SK-N-SH (cell line): ENCODE measurements at regions not wholly inside any gene's neighbourhood (a gene's known extent, or its start where the extent isn't known, plus 50 kb on each side); places are given as distances from the start of the nearest gene placed in this dataset.
"Not testable (repeated sequence)": the region's sequence is repeated elsewhere in the genome, so short reads cannot be mapped to it uniquely, and the experiment has no call there.

Experiments used
- CTCF ChIA-PET: fragments of 300-600, 350-600 bp; formaldehyde crosslinking; extraction: SDS; loops from one replicate; lab custom pipeline; 2021; lab: Yijun Ruan, JAX
- POLR2A ChIA-PET: fragments of 350-600 bp; sonication (Branson Sonifier 250); formaldehyde crosslinking; extraction: SDS; loops from one replicate; lab custom pipeline; 2020; ENCODE audit warnings: antibody characterized with exemption, inconsistent platforms; lab: Yijun Ruan, JAX
- DNase-seq: peaks from one replicate; pipeline ENCODE4 v3.0.0; 2012
- H2AFZ ChIP-seq: fragments of 200-600 bp; sonication (generic); 2 replicates; pipeline ENCODE4 v1.8.1; 2016; ENCODE audit warnings: antibody characterized with exemption, mild to moderate bottlenecking, low read depth
- H3F3A ChIP-seq: fragments of 200-600 bp; sonication (generic); replicated peaks from 2 replicates; pipeline ENCODE3; 2016; ENCODE audit warnings: antibody characterized with exemption, mild to moderate bottlenecking; ENCODE audit not compliant: insufficient read depth
- H3K27ac ChIP-seq, 2 experiments: fragments of 200-500 bp in 1 of 2; fragments of 200-600 bp in 1 of 2; sonication (Bioruptor generic) in 1 of 2; sonication (generic), shearing (Covaris generic) in 1 of 2; 2 replicates each; pipeline versions ENCODE4 v1.5.1 to v1.6.1; 2014 to 2016; ENCODE audit warnings: low read depth in 2 of 2, inconsistent platforms in 1 of 2, low read length in 1 of 2, mild to moderate bottlenecking in 1 of 2, mixed read lengths in 1 of 2
- H3K27me3 ChIP-seq: fragments of 200-600 bp; sonication (generic), shearing (Covaris generic); 2 replicates; pipeline ENCODE4 v1.6.1; 2016; ENCODE audit warnings: mixed run types; ENCODE audit not compliant: insufficient read depth
- H3K36me3 ChIP-seq, 2 experiments: fragments of 200-500 bp in 1 of 2; fragments of 200-600 bp in 1 of 2; sonication (Bioruptor generic) in 1 of 2; sonication (generic) in 1 of 2; replicated peaks in 1 of 2; 2 replicates each; pipeline versions ENCODE3 to v1.5.1; 2014 to 2016; ENCODE audit warnings: low read length in 1 of 2, mild to moderate bottlenecking in 1 of 2; ENCODE audit not compliant: insufficient read depth in 2 of 2, control insufficient read depth in 1 of 2
- H3K4me1 ChIP-seq, 2 experiments: fragments of 200-500 bp in 1 of 2; fragments of 200-600 bp in 1 of 2; sonication (Bioruptor generic) in 1 of 2; sonication (generic), shearing (Covaris generic) in 1 of 2; 2 replicates each; pipeline versions ENCODE4 v1.5.1 to v1.6.1; 2014 to 2016; ENCODE audit warnings: low read depth in 1 of 2, low read length in 1 of 2, mixed run types in 1 of 2; ENCODE audit not compliant: insufficient read depth in 2 of 2, control insufficient read depth in 1 of 2
- H3K4me2 ChIP-seq: fragments of 200-600 bp; sonication (generic), shearing (Covaris generic); 2 replicates; pipeline ENCODE4 v1.6.1; 2017; ENCODE audit warnings: mixed run types
- H3K4me3 ChIP-seq, 2 experiments: fragments of 200-500 bp in 1 of 2; fragments of 200-600 bp in 1 of 2; sonication (Bioruptor generic) in 1 of 2; sonication (generic), shearing (Covaris generic) in 1 of 2; 2 replicates each; pipeline versions ENCODE4 v1.5.1 to v1.8.1; 2014 to 2016; ENCODE audit warnings: low read depth in 2 of 2, inconsistent platforms in 1 of 2, low read length in 1 of 2, mild to moderate bottlenecking in 1 of 2, mixed read lengths in 1 of 2, moderate library complexity in 1 of 2
- H3K79me2 ChIP-seq: fragments of 200-600 bp; sonication (generic); 2 replicates; pipeline ENCODE4 v1.8.1; 2017; ENCODE audit warnings: mild to moderate bottlenecking; ENCODE audit not compliant: insufficient read depth
- H3K9ac ChIP-seq: fragments of 200-600 bp; sonication (generic); 2 replicates; pipeline ENCODE4 v1.6.1; 2017; ENCODE audit warnings: mixed run types
- H3K9me2 ChIP-seq: fragments of 200-600 bp; sonication (generic); 2 replicates; pipeline ENCODE4 v1.6.1; 2017; ENCODE audit warnings: mixed run types
- H3K9me3 ChIP-seq: fragments of 200-600 bp; sonication (generic); 2 replicates; pipeline ENCODE4 v1.6.1; 2017; ENCODE audit warnings: mixed run types, mild to moderate bottlenecking, moderate library complexity
- H4K20me1 ChIP-seq: fragments of 200-600 bp; sonication (generic); 2 replicates; pipeline ENCODE4 v1.6.1; 2017; ENCODE audit warnings: mild to moderate bottlenecking, mixed run types; ENCODE audit not compliant: insufficient read depth
- WGBS: methylation state at CpG from one replicate; pipeline ENCODE4 v1.1.6; 2017; ENCODE audit warnings: low lambda C conversion rate; 5-methylcytosine and 5-hydroxymethylcytosine counted together
- TF ChIP-seq, protein P1 (sequence below): IDR thresholded peaks from 2 replicates; pipeline ENCODE4 v1.4.0; 2012; ENCODE audit warnings: low read depth, borderline replicate concordance

DNA sequence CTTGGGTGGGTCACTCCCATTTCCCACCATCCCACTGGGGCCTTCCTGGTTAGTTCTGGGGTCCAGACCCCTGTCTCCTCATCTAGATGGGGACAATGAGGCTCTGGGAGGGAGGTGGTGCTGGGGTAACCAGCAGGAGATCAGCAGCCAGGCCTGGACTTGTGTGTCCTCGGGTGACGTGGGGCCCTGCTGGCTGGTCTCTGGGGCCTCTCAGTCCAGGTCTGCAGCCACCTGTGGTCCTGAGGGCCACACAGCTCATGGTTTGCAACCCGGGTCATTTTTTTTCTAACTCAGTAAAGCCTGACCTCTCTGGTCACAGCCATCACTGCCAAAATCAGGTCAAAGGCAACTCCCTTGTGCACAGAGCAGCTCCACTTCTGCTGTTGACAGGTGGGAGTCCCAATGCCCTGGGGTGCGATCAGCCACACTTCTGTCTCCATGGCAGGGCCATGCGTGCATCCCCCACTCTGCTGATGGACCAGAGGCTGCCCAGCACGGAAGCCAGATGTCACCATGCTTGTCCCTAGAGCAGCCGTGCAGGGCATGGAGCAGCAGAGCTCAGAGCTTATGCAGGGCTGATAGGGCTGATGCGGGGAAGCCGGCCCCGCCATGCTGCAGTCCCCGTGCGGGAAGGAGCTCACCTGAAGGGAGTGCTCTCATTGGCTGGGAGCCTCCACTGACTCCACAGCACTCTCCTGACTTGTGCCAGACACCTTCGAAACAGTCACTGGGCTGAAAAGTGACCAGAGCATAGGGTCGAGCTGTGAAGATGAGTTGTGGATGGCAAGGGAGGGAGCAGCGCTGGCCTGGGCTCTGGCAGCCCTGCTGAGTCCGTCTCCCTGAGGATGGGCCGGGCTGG, 250.9 kb downstream of the ADGRD1 start:
- Histone ChIP-seq H3K4me3 (no peak overlapping the region), H4K20me1 (no peaks in the 10 kb centered on the region), H3K27me3 (no peaks in the 10 kb centered on the region), H3F3A (no peaks in the 10 kb centered on the region), H3K4me1 (peaks cover 0 to 6% of the 10 kb centered on the region in 2 experiments; a peak in 1 of 4 replicates), H2AFZ (no peak overlapping the region), H3K9ac (no peak overlapping the region), H3K9me3 (no peaks in the 10 kb centered on the region), H3K79me2 (no peaks in the 10 kb centered on the region), H3K4me2 (no peak overlapping the region), H3K36me3 (no peaks in the 10 kb centered on the region), H3K27ac (no peak overlapping the region), H3K9me2 (no peaks in the 10 kb centered on the region)
- ChIA-PET CTCF (no interaction called here), POLR2A (no interaction called here)
- peak; percentile 40 for DNase-seq
- TF ChIP-seq, protein P1, sequence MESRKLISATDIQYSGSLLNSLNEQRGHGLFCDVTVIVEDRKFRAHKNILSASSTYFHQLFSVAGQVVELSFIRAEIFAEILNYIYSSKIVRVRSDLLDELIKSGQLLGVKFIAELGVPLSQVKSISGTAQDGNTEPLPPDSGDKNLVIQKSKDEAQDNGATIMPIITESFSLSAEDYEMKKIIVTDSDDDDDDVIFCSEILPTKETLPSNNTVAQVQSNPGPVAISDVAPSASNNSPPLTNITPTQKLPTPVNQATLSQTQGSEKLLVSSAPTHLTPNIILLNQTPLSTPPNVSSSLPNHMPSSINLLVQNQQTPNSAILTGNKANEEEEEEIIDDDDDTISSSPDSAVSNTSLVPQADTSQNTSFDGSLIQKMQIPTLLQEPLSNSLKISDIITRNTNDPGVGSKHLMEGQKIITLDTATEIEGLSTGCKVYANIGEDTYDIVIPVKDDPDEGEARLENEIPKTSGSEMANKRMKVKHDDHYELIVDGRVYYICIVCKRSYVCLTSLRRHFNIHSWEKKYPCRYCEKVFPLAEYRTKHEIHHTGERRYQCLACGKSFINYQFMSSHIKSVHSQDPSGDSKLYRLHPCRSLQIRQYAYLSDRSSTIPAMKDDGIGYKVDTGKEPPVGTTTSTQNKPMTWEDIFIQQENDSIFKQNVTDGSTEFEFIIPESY = no peak
- WGBS = 42% methylated on average over 12 of the region's 17 CpGs

GRCh38 chr12:131205275-131205933, 251.7 kb downstream of the ADGRD1 start:
- CTCF ChIA-PET, POLR2A ChIA-PET: not testable (repeated sequence)

DNA sequence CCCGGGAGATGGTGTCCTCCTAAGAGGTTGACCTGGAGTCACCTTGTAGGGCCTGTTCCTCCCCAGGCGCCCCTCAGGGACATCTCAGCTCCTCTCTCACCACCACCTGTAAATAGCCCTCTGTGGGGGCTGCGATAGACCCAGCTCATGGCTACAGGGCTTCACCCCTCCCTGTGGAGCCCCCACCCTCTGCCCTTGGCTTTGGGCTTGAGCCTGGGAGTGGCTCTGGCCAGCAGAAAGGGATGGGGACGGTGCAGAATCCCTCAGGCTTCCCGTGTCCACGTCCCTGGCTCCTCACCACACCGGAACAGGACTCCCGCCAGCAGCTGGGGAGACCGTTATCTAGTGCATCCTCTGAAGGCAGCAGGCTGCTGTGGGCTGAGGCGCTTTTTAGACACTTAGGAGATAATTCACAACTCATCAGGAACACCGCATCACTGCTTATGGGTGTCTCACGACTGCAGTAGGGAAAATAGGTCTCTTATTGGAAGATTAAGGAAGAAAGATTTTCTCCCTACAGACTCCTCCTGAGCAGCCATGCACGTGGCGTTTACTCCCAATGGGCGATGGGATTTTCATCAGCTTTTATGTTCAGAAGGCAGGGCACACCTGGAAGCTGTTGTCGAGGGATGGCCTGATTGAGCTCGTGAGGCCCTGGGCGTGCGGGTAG, 253.1 kb downstream of the ADGRD1 start:
- H3K9ac ChIP-seq, H3K36me3 ChIP-seq, H2AFZ ChIP-seq, DNase-seq, H3K27me3 ChIP-seq, H3K9me3 ChIP-seq, H3K4me3 ChIP-seq, H4K20me1 ChIP-seq, POLR2A ChIA-PET, CTCF ChIA-PET, H3K4me1 ChIP-seq, H3K27ac ChIP-seq, H3K9me2 ChIP-seq, H3K4me2 ChIP-seq, H3K79me2 ChIP-seq, H3F3A ChIP-seq: not testable (repeated sequence)
- whole genome bisulfite sequencing = 59% methylated on average over 6 of the region's 19 CpGs

More at GRCh38 chr12:131205275-131205933, 251.7 kb downstream of the ADGRD1 start:
- 49% methylated on average over 18 of the region's 23 CpGs for WGBS
- H4K20me1 ChIP-seq, H3K4me1 ChIP-seq, H2AFZ ChIP-seq, H3K9me2 ChIP-seq, H3K4me3 ChIP-seq, H3K9ac ChIP-seq, H3K27me3 ChIP-seq, H3K79me2 ChIP-seq, H3K27ac ChIP-seq, H3K9me3 ChIP-seq, H3F3A ChIP-seq, H3K36me3 ChIP-seq, H3K4me2 ChIP-seq: not testable (repeated sequence)
- peak; percentile 11 for DNase-seq

GRCh38 chr12:131207300-131207660, 253.6 kb downstream of the ADGRD1 start:
- H4K20me1 ChIP-seq, H3K27ac ChIP-seq, POLR2A ChIA-PET, H3K9ac ChIP-seq, H2AFZ ChIP-seq, H3K36me3 ChIP-seq, H3K27me3 ChIP-seq, H3F3A ChIP-seq, H3K79me2 ChIP-seq, H3K9me2 ChIP-seq, DNase-seq, CTCF ChIA-PET, H3K9me3 ChIP-seq, H3K4me1 ChIP-seq, H3K4me2 ChIP-seq, H3K4me3 ChIP-seq: not testable (repeated sequence)
- no CpG with 5 or more reads among the region's 12 CpGs for WGBS

GRCh38 chr12:131207841-131208240, 254.1 kb downstream of the ADGRD1 start:
- H2AFZ ChIP-seq, H3F3A ChIP-seq, DNase-seq, H3K4me1 ChIP-seq, H3K27me3 ChIP-seq, H3K79me2 ChIP-seq, H3K36me3 ChIP-seq, H4K20me1 ChIP-seq, H3K4me3 ChIP-seq, H3K27ac ChIP-seq, H3K9ac ChIP-seq, H3K9me3 ChIP-seq, H3K4me2 ChIP-seq, POLR2A ChIA-PET, H3K9me2 ChIP-seq: not testable (repeated sequence)
- WGBS = 93% methylated on average over 9 of the region's 21 CpGs
- CTCF ChIA-PET = interaction anchor here (0.7 kb wide), 1 partner anchor 75 kb away, joined by 3 read pairs; no protein-coding TSS in a partner anchor
